Esophagus muscularis mucosa (tissue), 4 donors: ENCODE measurements at regions not wholly inside any gene's neighbourhood (a gene's known extent, or its start where the extent isn't known, plus 50 kb on each side); places are given as distances from the start of the nearest gene placed in this dataset.

Experiments
- DNase-seq: peaks from one replicate; pipeline ENCODE4 v3.0.0-alpha.2; 2017; ENCODE audit errors: extremely low spot score
- H3K27ac ChIP-seq, 4 donors: fragments of 200-600 bp; sonication (generic); replicated peaks in 1 of 4; 1 replicate in 3 of 4; 2 replicates in 1 of 4; pipeline ENCODE4 v1.5.1; 2016 to 2019; ENCODE audit warnings: mild to moderate bottlenecking in 1 of 4
- H3K27me3 ChIP-seq, 4 donors: fragments of 200-600 bp; sonication (generic); one replicate each; pipeline versions ENCODE4 v1.5.1 to v1.6.0; 2016 to 2019
- H3K36me3 ChIP-seq, 4 donors: fragments of 200-600 bp; sonication (generic); one replicate each; pipeline ENCODE4 v1.5.1; 2016 to 2019
- H3K4me1 ChIP-seq, 4 donors: fragments of 200-600 bp; sonication (generic); one replicate each; pipeline ENCODE4 v1.5.1; 2016 to 2019
- H3K4me3 ChIP-seq, 4 donors: fragments of 200-600 bp; sonication (generic); 1 replicate in 2 of 4; 2 replicates in 2 of 4; pipeline ENCODE4 v1.5.1; 2016 to 2019; ENCODE audit warnings: mild to moderate bottlenecking in 4 of 4, moderate library complexity in 1 of 4
- H3K9me3 ChIP-seq, 4 donors: fragments of 200-600 bp; sonication (generic); 1 replicate in 3 of 4; 2 replicates in 1 of 4; pipeline ENCODE4 v1.5.1; 2016 to 2019
- EP300 ChIP-seq: sonication (generic); formaldehyde crosslinking; IDR thresholded peaks from one replicate; pipeline ENCODE4 v1.6.1; 2017; ENCODE audit warnings: antibody characterized with exemption
- POLR2A ChIP-seq: fragments of 450-650 bp; IDR thresholded peaks from one replicate; pipeline ENCODE4 v1.6.1; 2017; ENCODE audit warnings: antibody characterized with exemption, moderate library complexity, mild to moderate bottlenecking, low read depth
- POLR2AphosphoS5 ChIP-seq, 2 donors: sonication (generic); formaldehyde crosslinking; IDR thresholded peaks; one replicate each; pipeline ENCODE4 v1.6.1; 2017; ENCODE audit warnings: antibody characterized with exemption in 2 of 2
- WGBS: methylation state at CpG from one replicate; pipeline ENCODE4 v1.1.5; 2018; 5-methylcytosine and 5-hydroxymethylcytosine counted together
- intact Hi-C: fragments of 100-400 bp; cut with DNase I; formaldehyde crosslinking; loops from one replicate; pipeline ENCODE4 v1.15.1; 2023
- TF ChIP-seq, protein P1 (sequence below), 3 experiments: fragments of 200-600 bp in 2 of 3; fragments of 450-650 bp in 1 of 3; sonication (generic) in 2 of 3; IDR thresholded peaks; one replicate each; pipeline ENCODE4 v1.5.1; 2017 to 2019; ENCODE audit warnings: antibody characterized with exemption in 3 of 3, mild to moderate bottlenecking in 2 of 3, moderate library complexity in 1 of 3

DNA sequence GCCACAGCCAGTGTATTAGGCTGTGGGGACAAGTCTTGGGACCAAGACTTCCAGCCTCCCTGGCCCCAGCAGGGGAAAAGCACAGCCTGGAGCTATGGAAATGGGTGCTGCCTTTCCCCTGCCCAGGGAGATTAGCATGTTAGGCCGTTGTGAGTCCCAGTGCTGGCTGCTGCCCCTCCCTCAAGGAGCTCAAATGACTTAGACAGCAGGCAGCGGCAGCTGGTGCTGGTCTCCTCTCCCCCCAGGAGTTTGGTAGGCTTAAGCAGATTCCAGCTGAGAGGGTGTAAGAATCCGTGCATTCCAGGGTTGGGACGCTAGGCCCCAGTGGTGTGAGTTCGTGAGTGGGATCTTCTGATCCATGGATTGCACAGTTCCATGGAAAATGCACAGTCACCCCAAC lies 301.5 kb upstream of the PHF14 start:
- DNase-seq = no peak
- H3K4me3 ChIP-seq = no peak overlapping the region
- WGBS = 66% methylated on average over 5 of the region's 5 CpGs
- TF ChIP-seq POLR2AphosphoS5 (IDR thresholded peaks at IDR 0.05) (no peak), EP300 (no peak), POLR2A (no peak)
- TF ChIP-seq, protein P1, sequence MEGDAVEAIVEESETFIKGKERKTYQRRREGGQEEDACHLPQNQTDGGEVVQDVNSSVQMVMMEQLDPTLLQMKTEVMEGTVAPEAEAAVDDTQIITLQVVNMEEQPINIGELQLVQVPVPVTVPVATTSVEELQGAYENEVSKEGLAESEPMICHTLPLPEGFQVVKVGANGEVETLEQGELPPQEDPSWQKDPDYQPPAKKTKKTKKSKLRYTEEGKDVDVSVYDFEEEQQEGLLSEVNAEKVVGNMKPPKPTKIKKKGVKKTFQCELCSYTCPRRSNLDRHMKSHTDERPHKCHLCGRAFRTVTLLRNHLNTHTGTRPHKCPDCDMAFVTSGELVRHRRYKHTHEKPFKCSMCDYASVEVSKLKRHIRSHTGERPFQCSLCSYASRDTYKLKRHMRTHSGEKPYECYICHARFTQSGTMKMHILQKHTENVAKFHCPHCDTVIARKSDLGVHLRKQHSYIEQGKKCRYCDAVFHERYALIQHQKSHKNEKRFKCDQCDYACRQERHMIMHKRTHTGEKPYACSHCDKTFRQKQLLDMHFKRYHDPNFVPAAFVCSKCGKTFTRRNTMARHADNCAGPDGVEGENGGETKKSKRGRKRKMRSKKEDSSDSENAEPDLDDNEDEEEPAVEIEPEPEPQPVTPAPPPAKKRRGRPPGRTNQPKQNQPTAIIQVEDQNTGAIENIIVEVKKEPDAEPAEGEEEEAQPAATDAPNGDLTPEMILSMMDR (IDR thresholded peaks at IDR 0.05) = no peak
- no peak overlapping the region for H3K27ac ChIP-seq
- intact Hi-C loops = no loop called here
- no peaks in the 10 kb centered on the region for H3K27me3 ChIP-seq
- H3K36me3 ChIP-seq = no peaks in the 10 kb centered on the region
- H3K9me3 ChIP-seq = no peaks in the 10 kb centered on the region
- no peaks in the 10 kb centered on the region for H3K4me1 ChIP-seq

DNA sequence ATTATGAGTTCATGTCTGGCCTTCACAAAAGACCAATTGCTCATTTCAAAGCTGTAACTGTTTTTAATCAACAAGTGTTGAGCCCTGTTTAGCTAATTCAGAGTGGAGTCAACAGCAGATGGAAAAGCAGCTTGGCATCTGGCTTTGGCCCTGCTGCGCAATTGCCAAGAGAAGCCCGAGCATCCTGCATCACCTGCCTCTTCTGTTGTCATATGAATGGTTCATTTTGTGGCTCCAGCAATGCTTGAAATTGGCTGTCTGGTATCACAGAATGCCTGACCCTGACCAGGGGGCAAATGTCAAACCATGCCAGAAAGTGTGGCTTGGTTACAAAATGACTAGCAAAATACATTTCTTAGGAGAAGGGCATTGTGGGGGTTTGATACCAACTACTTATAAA lies 296.5 kb upstream of the PHF14 start:
- Histone ChIP-seq H3K4me3 (no peak overlapping the region), H3K27me3 (no peaks in the 10 kb centered on the region), H3K36me3 (no peaks in the 10 kb centered on the region), H3K9me3 (no peaks in the 10 kb centered on the region), H3K27ac (no peak overlapping the region), H3K4me1 (no peaks in the 10 kb centered on the region)
- intact Hi-C loops = no loop called here
- no peak for DNase-seq
- 90% methylated on average over 2 of the region's 2 CpGs for WGBS
- TF ChIP-seq POLR2A = no peak

DNA sequence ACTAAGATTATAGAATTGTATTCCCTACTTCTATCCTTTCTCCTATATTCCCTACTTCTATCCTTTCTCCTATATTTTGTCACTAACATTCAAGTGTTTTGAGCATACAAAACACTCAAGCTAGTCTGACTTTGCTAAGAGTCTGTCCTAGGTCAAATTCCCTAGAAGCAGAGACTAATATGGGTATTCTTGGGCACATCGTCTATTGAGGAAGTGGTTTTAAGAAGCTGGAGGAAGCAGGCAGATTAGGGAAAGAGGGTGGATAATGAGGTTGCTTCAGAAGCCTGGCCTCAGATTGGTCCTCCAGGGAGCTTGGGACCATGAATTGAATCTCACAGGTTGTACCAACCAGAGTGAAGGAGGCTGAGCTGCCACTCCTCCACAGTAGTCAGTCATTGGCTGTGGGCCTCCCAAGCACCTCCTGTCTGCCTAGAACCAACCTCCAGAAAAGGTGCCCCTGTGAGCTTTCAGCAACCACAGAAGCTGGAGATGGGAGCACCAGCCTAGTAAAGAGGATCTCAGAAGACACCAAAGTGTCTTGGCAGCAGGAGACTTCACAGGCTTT lies 295.9 kb upstream of the PHF14 start:
- 87% methylated on average over 1 of the region's 1 CpG for WGBS
- H3K9me3 ChIP-seq = no peaks in the 10 kb centered on the region
- H3K4me1 ChIP-seq = no peaks in the 10 kb centered on the region
- no peak overlapping the region for H3K4me3 ChIP-seq
- no peaks in the 10 kb centered on the region for H3K36me3 ChIP-seq
- no peak for DNase-seq
- TF ChIP-seq, protein P1 (IDR thresholded peaks at IDR 0.05) = no peak
- TF ChIP-seq EP300 = no peak
- TF ChIP-seq POLR2A = no peak
- TF ChIP-seq POLR2AphosphoS5 (IDR thresholded peaks at IDR 0.05) = no peak
- no peaks in the 10 kb centered on the region for H3K27me3 ChIP-seq
- H3K27ac ChIP-seq = no peak overlapping the region
- intact Hi-C loops = no loop called here

- intact Hi-C loops = no loop called here
- H3K4me1 ChIP-seq = no peaks in the 10 kb centered on the region
- DNase-seq = no peak
- H3K27ac ChIP-seq = no peak overlapping the region
- H3K27me3 ChIP-seq = no peaks in the 10 kb centered on the region
- WGBS = 83% methylated on average over 5 of the region's 5 CpGs
- H3K9me3 ChIP-seq = no peaks in the 10 kb centered on the region
- TF ChIP-seq, protein P1 (IDR thresholded peaks at IDR 0.05) = no peak
- TF ChIP-seq POLR2AphosphoS5 (IDR thresholded peaks at IDR 0.05) = no peak
- TF ChIP-seq POLR2A = no peak
- TF ChIP-seq EP300 = no peak
- no peak overlapping the region for H3K4me3 ChIP-seq
- no peaks in the 10 kb centered on the region for H3K36me3 ChIP-seq
Observed at GRCh38 chr7:10684606-10685005, 289.1 kb upstream of the PHF14 start.

DNA sequence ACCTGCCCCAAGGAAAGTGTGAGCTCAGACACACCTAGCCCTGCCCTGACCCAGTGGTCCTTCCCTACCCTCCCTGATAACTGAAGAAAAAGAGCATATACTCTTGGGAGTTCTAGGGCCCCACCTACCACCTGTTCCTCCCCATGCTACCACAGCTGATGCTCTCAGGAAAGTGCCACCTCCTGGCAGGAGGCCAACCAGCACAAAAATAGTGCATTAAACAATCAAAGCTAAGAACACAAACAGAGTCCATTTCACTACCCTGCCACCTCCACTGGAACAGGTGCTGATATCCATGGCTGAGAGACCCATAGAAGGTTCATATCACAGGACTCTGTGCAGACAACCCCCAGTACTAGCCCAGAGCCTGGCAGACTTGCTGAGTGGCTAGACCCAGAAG lies 288.6 kb upstream of the PHF14 start:
- TF ChIP-seq POLR2AphosphoS5 (IDR thresholded peaks at IDR 0.05) (no peak), POLR2A (no peak), EP300 (no peak)
- TF ChIP-seq, protein P1 (IDR thresholded peaks at IDR 0.05) = no peak
- Histone ChIP-seq H3K27ac (no peak overlapping the region), H3K4me3 (no peak overlapping the region), H3K9me3 (no peaks in the 10 kb centered on the region), H3K36me3 (no peaks in the 10 kb centered on the region), H3K27me3 (no peaks in the 10 kb centered on the region), H3K4me1 (no peaks in the 10 kb centered on the region)
- no peak for DNase-seq
- intact Hi-C loops = no loop called here
